ENCODE measurements at regions not wholly inside any gene's neighbourhood (a gene's known extent, or its start where the extent isn't known, plus 50 kb on each side); places are given as distances from the start of the nearest gene placed in this dataset.

GRCh38 chr17:72338847-72339790 is 218.3 kb downstream of the SOX9 start:
- Mint-ChIP-seq H3K4me3 (no peak overlapping the region), H3K4me1 (no peaks in the 10 kb centered on the region), H3K36me3 (no peaks in the 10 kb centered on the region), H3K9me3 (peaks cover 0 to 15% (median 1%) of the 10 kb centered on the region in 7 donors), H3K27me3 (ENCODE audit: low read depth in 3 of 3) (peaks cover 0 to 9% (median 5%) of the 10 kb centered on the region in 3 donors), H3K27ac (no peak overlapping the region)
- Histone ChIP-seq H3K27me3 (ENCODE audit: control insufficient read depth in 2 of 2, insufficient read depth in 2 of 2, low read length in 2 of 2) (no peaks in the 10 kb centered on the region), H3K27ac (ENCODE audit: low read depth in 1 of 2, low read length in 2 of 2) (no peak overlapping the region), H3K4me2 (replicated peaks; ENCODE audit: extremely low read depth, low read length, poor library complexity, severe bottlenecking) (no peak overlapping the region), H3K36me3 (replicated peaks in 1 of 2; ENCODE audit: control insufficient read depth in 1 of 2, insufficient read depth in 2 of 2, low read length in 2 of 2) (no peaks in the 10 kb centered on the region), H3K4me3 (replicated peaks in 1 of 3; ENCODE audit: low read depth in 2 of 3, low read length in 3 of 3) (no peak overlapping the region), H3K9me3 (replicated peaks in 1 of 2; ENCODE audit: control insufficient read depth in 1 of 2, insufficient read depth in 1 of 2, low read length in 2 of 2) (no peaks in the 10 kb centered on the region), H3K79me2 (ENCODE audit: insufficient read depth, low read length) (no peaks in the 10 kb centered on the region), H2AFZ (ENCODE audit: insufficient read depth, low read depth, low read length, poor library complexity, severe bottlenecking) (no peak overlapping the region), H3K9ac (ENCODE audit: insufficient read depth, low read length, poor library complexity, severe bottlenecking) (no peak overlapping the region), H4K20me1 (ENCODE audit: insufficient read depth, low read length) (no peaks in the 10 kb centered on the region), H3K4me1 (ENCODE audit: control insufficient read depth in 1 of 2, insufficient read depth in 2 of 2, low read length in 2 of 2) (no peaks in the 10 kb centered on the region)
- DNase-seq, result no peak
- WGBS (ENCODE audit: insufficient coverage), result 36% methylated on average over 9 of the region's 12 CpGs
- no peak for TF ChIP-seq CTCF (IDR thresholded peaks at IDR 0.05)
- intact Hi-C loops (cut with micrococcal nuclease), result no loop called here

- H3K36me3 ChIP-seq (replicated peaks in 1 of 2; ENCODE audit: control insufficient read depth in 1 of 2, insufficient read depth in 2 of 2, low read length in 2 of 2), result no peaks in the 10 kb centered on the region
- no peak overlapping the region for H3K27ac ChIP-seq (ENCODE audit: low read depth in 1 of 2, low read length in 2 of 2)
- Mint-ChIP-seq H3K36me3 (no peaks in the 10 kb centered on the region), H3K27me3 (ENCODE audit: low read depth in 3 of 3) (peaks cover 0 to 9% (median 5%) of the 10 kb centered on the region in 3 donors), H3K9me3 (peaks cover 0 to 18% (median 5%) of the 10 kb centered on the region in 7 donors), H3K27ac (no peak overlapping the region), H3K4me3 (no peak overlapping the region), H3K4me1 (no peaks in the 10 kb centered on the region)
- no peak overlapping the region for H3K4me2 ChIP-seq (replicated peaks; ENCODE audit: extremely low read depth, low read length, poor library complexity, severe bottlenecking)
- no peak overlapping the region for H2AFZ ChIP-seq (ENCODE audit: insufficient read depth, low read depth, low read length, poor library complexity, severe bottlenecking)
- TF ChIP-seq CTCF (IDR thresholded peaks at IDR 0.05), result no peak
- H3K4me1 ChIP-seq (ENCODE audit: control insufficient read depth in 1 of 2, insufficient read depth in 2 of 2, low read length in 2 of 2), result no peaks in the 10 kb centered on the region
- H3K4me3 ChIP-seq (replicated peaks in 1 of 3; ENCODE audit: low read depth in 2 of 3, low read length in 3 of 3), result no peak overlapping the region
- intact Hi-C loops (cut with micrococcal nuclease), result no loop called here
- no peaks in the 10 kb centered on the region for H3K9me3 ChIP-seq (replicated peaks in 1 of 2; ENCODE audit: control insufficient read depth in 1 of 2, insufficient read depth in 1 of 2, low read length in 2 of 2)
- DNase-seq, result no peak
- H3K27me3 ChIP-seq (ENCODE audit: control insufficient read depth in 2 of 2, insufficient read depth in 2 of 2, low read length in 2 of 2), result no peaks in the 10 kb centered on the region
- H3K9ac ChIP-seq (ENCODE audit: insufficient read depth, low read length, poor library complexity, severe bottlenecking), result no peak overlapping the region
- 92% methylated on average over 3 of the region's 6 CpGs for WGBS (ENCODE audit: insufficient coverage)
- no peaks in the 10 kb centered on the region for H4K20me1 ChIP-seq (ENCODE audit: insufficient read depth, low read length)
- H3K79me2 ChIP-seq (ENCODE audit: insufficient read depth, low read length), result no peaks in the 10 kb centered on the region
These were observed 220.0 kb downstream of the SOX9 start for GRCh38 chr17:72340836-72341235.
